ENCODE measurements at regions not wholly inside any gene's neighbourhood (a gene's known extent, or its start where the extent isn't known, plus 50 kb on each side); places are given as distances from the start of the nearest gene placed in this dataset.

DNA sequence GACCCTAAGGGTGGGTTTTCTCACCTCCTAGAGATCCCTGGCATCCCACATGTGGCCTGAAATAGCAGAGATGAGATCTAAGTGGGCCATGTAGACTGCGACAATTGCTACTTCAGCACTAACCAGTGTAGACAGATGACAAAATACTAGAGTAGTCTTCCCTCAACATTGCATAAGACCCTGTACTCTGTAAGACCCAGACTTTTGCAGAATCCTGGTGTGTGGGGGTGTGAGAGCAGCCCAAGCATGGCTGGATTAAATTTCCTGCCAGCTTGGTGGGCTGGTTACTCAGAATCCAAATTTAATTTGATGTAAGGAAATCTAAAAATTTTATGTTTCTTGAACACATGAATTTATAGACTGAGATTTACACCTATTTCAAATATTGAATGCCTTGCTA lies 88.3 kb downstream of the ZNF365 start:
- TF ChIP-seq, protein P1, sequence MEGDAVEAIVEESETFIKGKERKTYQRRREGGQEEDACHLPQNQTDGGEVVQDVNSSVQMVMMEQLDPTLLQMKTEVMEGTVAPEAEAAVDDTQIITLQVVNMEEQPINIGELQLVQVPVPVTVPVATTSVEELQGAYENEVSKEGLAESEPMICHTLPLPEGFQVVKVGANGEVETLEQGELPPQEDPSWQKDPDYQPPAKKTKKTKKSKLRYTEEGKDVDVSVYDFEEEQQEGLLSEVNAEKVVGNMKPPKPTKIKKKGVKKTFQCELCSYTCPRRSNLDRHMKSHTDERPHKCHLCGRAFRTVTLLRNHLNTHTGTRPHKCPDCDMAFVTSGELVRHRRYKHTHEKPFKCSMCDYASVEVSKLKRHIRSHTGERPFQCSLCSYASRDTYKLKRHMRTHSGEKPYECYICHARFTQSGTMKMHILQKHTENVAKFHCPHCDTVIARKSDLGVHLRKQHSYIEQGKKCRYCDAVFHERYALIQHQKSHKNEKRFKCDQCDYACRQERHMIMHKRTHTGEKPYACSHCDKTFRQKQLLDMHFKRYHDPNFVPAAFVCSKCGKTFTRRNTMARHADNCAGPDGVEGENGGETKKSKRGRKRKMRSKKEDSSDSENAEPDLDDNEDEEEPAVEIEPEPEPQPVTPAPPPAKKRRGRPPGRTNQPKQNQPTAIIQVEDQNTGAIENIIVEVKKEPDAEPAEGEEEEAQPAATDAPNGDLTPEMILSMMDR (IDR thresholded peaks at IDR 0.05) = no peak
- no peak for TF ChIP-seq POLR2A (IDR thresholded peaks at IDR 0.05)
- TF ChIP-seq POLR2AphosphoS5 (IDR thresholded peaks at IDR 0.05) = no peak
